GM19395 (cell line): ENCODE measurements at regions not wholly inside any gene's neighbourhood (a gene's known extent, or its start where the extent isn't known, plus 50 kb on each side); places are given as distances from the start of the nearest gene placed in this dataset.

Experiments
- ATAC-seq: cut with Tn5 transposase; IDR thresholded peaks from one replicate; pipeline ENCODE4 v1.9.1; 2021; ENCODE audit warnings: mild to moderate bottlenecking, moderate library complexity; ENCODE audit not compliant: unreplicated experiment

- ATAC-seq, result no peak
Observed at GRCh38 chr4:67052814-67053675, 492.3 kb downstream of the CENPC start.

GRCh38 chr4:67051000-67051789 is 494.1 kb downstream of the CENPC start:
- no peak for ATAC-seq

- no peak for ATAC-seq
Observed at GRCh38 chr4:67049446-67049845, 495.9 kb downstream of the CENPC start.

- ATAC-seq, result no peak
Observed at GRCh38 chr4:67048530-67048929, 496.8 kb downstream of the CENPC start.

GRCh38 chr4:67040315-67040714 is 505.0 kb downstream of the CENPC start:
- no peak for ATAC-seq

- ATAC-seq, result no peak
Observed at GRCh38 chr4:67038228-67038566, 507.1 kb downstream of the CENPC start.

GRCh38 chr4:67037504-67038227 is 507.6 kb downstream of the CENPC start:
- ATAC-seq, result no peak

- no peak for ATAC-seq
Observed at GRCh38 chr4:67036791-67037190, 508.5 kb downstream of the CENPC start.

GRCh38 chr4:67035986-67036385 is 509.3 kb downstream of the CENPC start:
- ATAC-seq, result no peak

- ATAC-seq, result no peak
Observed at GRCh38 chr4:67035501-67035900, 509.8 kb downstream of the CENPC start.

- no peak for ATAC-seq
Observed at GRCh38 chr4:67030636-67031035, 514.7 kb downstream of the CENPC start.

GRCh38 chr4:67020438-67020797 is 524.9 kb downstream of the CENPC start:
- no peak for ATAC-seq

GRCh38 chr4:67019686-67020437 is 525.4 kb downstream of the CENPC start:
- no peak for ATAC-seq

- ATAC-seq, result no peak
Observed at GRCh38 chr4:67014592-67014991, 530.7 kb downstream of the CENPC start.

- ATAC-seq, result no peak
Observed at GRCh38 chr4:67006791-67007190, 538.5 kb downstream of the CENPC start.

GRCh38 chr4:66991521-66991920 is 553.8 kb downstream of the CENPC start:
- ATAC-seq, result no peak

GRCh38 chr4:66974665-66975064 is 570.6 kb downstream of the CENPC start:
- ATAC-seq, result no peak

- ATAC-seq, result no peak
Observed at GRCh38 chr4:66972087-66972486, 573.2 kb downstream of the CENPC start.

GRCh38 chr4:66964467-66964866 is 580.8 kb downstream of the CENPC start:
- ATAC-seq, result no peak

GRCh38 chr4:66963084-66963483 is 582.2 kb downstream of the CENPC start:
- no peak for ATAC-seq

- ATAC-seq, result no peak
Observed at GRCh38 chr4:66959207-66959606, 586.1 kb downstream of the CENPC start.
